Esophagus squamous epithelium (tissue), 5 donors: ENCODE measurements at regions not wholly inside any gene's neighbourhood (a gene's known extent, or its start where the extent isn't known, plus 50 kb on each side); places are given as distances from the start of the nearest gene placed in this dataset.

Experiments
- DNase-seq: peaks from one replicate; lab custom pipeline; 2025; lab: John Stamatoyannopoulos, UW
- H3K27ac ChIP-seq, 4 donors: fragments of 200-600 bp; sonication (generic); one replicate each; pipeline ENCODE4 v1.5.1; 2016 to 2019; ENCODE audit warnings: mild to moderate bottlenecking in 1 of 4
- H3K27me3 ChIP-seq, 4 donors: fragments of 200-600 bp; sonication (generic); 1 replicate in 3 of 4; 2 replicates in 1 of 4; pipeline versions ENCODE4 v1.5.1 to v1.6.0; 2017 to 2021; ENCODE audit warnings: antibody characterized with exemption in 1 of 4
- H3K36me3 ChIP-seq, 3 donors: fragments of 200-600 bp; sonication (generic); one replicate each; pipeline ENCODE4 v1.5.1; 2016 to 2019
- H3K4me1 ChIP-seq, 3 donors: fragments of 200-600 bp; sonication (generic); one replicate each; pipeline ENCODE4 v1.5.1; 2017 to 2019
- H3K4me3 ChIP-seq, 4 donors: fragments of 200-600 bp; sonication (generic); 1 replicate in 3 of 4; 2 replicates in 1 of 4; pipeline ENCODE4 v1.5.1; 2016 to 2019; ENCODE audit warnings: mild to moderate bottlenecking in 2 of 4, moderate library complexity in 1 of 4
- H3K9me3 ChIP-seq, 3 donors: fragments of 200-600 bp; sonication (generic); one replicate each; pipeline ENCODE4 v1.5.1; 2016 to 2019
- POLR2A ChIP-seq, 4 donors: fragments of 450-650 bp; IDR thresholded peaks; one replicate each; pipeline ENCODE4 v1.6.1; 2017; ENCODE audit warnings: antibody characterized with exemption in 4 of 4, mild to moderate bottlenecking in 4 of 4, moderate library complexity in 3 of 4
- WGBS, 2 donors: methylation state at CpG; one replicate each; pipeline ENCODE4 v1.1.5; 2018; 5-methylcytosine and 5-hydroxymethylcytosine counted together
- intact Hi-C: fragments of 100-400 bp; cut with DNase I; formaldehyde crosslinking; loops from one replicate; pipeline ENCODE4 v1.15.0; 2022
- TF ChIP-seq, protein P1 (sequence below), 6 experiments: fragments of 450-650 bp in 4 of 6; fragments of 200-600 bp in 2 of 6; sonication (generic) in 2 of 6; IDR thresholded peaks; one replicate each; pipeline ENCODE4 v1.5.1; 2016 to 2019; ENCODE audit warnings: antibody characterized with exemption in 6 of 6, mild to moderate bottlenecking in 4 of 6, moderate library complexity in 4 of 6
- donor health status: DM: yes; HTN: yes; CAD: no.

DNA sequence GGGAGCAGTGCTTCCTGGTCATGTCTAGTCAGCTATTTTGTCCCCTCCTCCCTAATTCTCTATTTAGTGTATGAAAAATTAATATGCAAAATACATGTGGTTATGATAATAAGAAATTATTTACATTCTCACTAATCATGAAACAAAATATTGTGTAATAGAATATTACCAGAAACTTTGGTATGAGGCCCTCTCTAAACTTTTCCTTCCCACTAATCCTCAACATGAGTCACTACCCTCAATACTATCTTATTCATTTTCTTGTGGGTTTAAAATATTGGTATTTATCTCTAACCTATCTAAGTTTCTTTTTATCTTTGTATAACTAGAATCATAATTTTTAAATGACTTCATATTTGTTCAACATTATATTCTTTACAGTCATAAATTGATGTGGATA is 545.9 kb upstream of the PTPRD start:
- Histone ChIP-seq H3K36me3 (no peaks in the 10 kb centered on the region), H3K27me3 (no peaks in the 10 kb centered on the region), H3K27ac (no peak overlapping the region), H3K4me3 (no peak overlapping the region), H3K9me3 (no peaks in the 10 kb centered on the region), H3K4me1 (no peaks in the 10 kb centered on the region)
- DNase-seq = no peak
- intact Hi-C loops = no loop called here
- TF ChIP-seq, protein P1, sequence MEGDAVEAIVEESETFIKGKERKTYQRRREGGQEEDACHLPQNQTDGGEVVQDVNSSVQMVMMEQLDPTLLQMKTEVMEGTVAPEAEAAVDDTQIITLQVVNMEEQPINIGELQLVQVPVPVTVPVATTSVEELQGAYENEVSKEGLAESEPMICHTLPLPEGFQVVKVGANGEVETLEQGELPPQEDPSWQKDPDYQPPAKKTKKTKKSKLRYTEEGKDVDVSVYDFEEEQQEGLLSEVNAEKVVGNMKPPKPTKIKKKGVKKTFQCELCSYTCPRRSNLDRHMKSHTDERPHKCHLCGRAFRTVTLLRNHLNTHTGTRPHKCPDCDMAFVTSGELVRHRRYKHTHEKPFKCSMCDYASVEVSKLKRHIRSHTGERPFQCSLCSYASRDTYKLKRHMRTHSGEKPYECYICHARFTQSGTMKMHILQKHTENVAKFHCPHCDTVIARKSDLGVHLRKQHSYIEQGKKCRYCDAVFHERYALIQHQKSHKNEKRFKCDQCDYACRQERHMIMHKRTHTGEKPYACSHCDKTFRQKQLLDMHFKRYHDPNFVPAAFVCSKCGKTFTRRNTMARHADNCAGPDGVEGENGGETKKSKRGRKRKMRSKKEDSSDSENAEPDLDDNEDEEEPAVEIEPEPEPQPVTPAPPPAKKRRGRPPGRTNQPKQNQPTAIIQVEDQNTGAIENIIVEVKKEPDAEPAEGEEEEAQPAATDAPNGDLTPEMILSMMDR (IDR thresholded peaks at IDR 0.05) = no peak
- no peak for TF ChIP-seq POLR2A (IDR thresholded peaks at IDR 0.05)

DNA sequence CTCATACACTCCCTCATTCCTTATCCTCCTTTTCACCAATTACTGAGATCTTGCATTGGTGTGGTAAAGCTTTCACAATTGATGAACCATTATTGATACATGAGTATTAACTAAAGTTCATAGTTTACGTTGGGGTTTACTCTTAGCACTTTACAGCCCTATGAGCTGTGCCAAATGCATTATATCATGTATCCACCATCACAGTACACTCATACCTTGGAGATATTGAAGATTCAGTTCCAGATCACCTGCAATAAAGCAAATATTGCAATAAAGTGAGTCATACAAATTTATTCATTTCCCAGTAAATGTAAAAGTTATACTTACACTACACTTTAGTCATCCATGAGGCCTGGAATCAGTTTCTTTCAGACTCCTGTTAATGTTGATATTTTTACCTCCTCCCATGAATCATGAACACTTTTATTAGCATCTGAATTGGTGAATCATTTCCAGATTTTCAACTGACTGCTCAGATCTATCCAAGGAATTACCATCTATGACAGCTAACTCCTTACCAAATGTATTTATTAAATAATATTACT is 546.6 kb upstream of the PTPRD start:
- 34 to 57% methylated on average over 1 of the region's 1 CpG for WGBS, 2 donors
- Histone ChIP-seq H3K4me1 (no peaks in the 10 kb centered on the region), H3K27ac (no peak overlapping the region), H3K4me3 (no peak overlapping the region), H3K9me3 (no peaks in the 10 kb centered on the region), H3K36me3 (no peaks in the 10 kb centered on the region), H3K27me3 (no peaks in the 10 kb centered on the region)
- no peak for DNase-seq
- TF ChIP-seq, protein P1 (IDR thresholded peaks at IDR 0.05) = no peak
- TF ChIP-seq POLR2A (IDR thresholded peaks at IDR 0.05) = no peak
- intact Hi-C loops = no loop called here

DNA sequence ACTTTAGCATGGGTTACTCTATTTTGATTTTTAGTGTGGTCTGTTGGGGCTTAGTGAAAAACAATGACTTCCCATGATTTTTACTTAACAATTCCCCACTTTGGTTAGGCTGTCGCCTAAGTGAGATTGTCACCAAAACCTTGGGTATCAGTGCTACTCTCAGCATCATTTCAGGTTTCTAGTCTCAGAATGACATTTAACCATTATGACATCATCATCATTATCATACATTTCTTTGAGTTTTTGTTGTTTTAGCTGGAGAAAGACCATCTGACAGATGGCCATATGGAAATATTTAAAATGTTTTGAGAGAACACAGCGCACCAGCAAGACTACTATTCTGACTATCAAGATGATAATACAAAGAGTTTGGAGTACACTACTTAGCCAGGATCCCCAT is 551.0 kb upstream of the PTPRD start:
- DNase-seq = no peak
- H3K27ac ChIP-seq = no peak overlapping the region
- H3K27me3 ChIP-seq = no peaks in the 10 kb centered on the region
- intact Hi-C loops = no loop called here
- no peak overlapping the region for H3K4me3 ChIP-seq
- H3K9me3 ChIP-seq = no peaks in the 10 kb centered on the region
- H3K4me1 ChIP-seq = no peaks in the 10 kb centered on the region
- H3K36me3 ChIP-seq = no peaks in the 10 kb centered on the region
- TF ChIP-seq POLR2A (IDR thresholded peaks at IDR 0.05) = no peak
- TF ChIP-seq, protein P1 (IDR thresholded peaks at IDR 0.05) = no peak
- WGBS, 2 donors = 88 to 93% methylated on average over 2 of the region's 2 CpGs

DNA sequence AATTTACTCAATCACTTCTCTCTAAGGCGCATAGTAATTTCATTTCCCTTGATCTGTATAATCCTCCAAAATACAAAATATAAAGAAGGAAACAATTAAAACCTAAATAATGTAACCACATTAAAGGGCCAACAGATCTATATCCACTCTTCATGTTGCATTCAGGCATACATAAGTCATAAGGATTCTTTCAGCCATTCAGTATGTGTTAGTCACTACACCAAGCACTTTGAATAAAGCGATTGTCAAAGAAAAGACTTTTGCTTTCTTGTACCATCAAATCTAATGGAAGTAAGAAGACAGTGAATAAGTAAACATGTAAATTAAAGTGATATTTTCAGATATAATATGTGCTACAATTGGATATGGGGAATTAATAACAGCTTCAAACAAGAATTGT is 569.2 kb upstream of the PTPRD start:
- 79 to 86% methylated on average over 2 of the region's 2 CpGs for WGBS, 2 donors
- H3K27me3 ChIP-seq = no peaks in the 10 kb centered on the region
- intact Hi-C loops = no loop called here
- H3K9me3 ChIP-seq = no peaks in the 10 kb centered on the region
- no peak overlapping the region for H3K27ac ChIP-seq
- H3K4me3 ChIP-seq = no peak overlapping the region
- no peak for TF ChIP-seq POLR2A (IDR thresholded peaks at IDR 0.05)
- TF ChIP-seq, protein P1 (IDR thresholded peaks at IDR 0.05) = no peak
- H3K4me1 ChIP-seq = no peaks in the 10 kb centered on the region
- no peaks in the 10 kb centered on the region for H3K36me3 ChIP-seq
- no peak for DNase-seq

DNA sequence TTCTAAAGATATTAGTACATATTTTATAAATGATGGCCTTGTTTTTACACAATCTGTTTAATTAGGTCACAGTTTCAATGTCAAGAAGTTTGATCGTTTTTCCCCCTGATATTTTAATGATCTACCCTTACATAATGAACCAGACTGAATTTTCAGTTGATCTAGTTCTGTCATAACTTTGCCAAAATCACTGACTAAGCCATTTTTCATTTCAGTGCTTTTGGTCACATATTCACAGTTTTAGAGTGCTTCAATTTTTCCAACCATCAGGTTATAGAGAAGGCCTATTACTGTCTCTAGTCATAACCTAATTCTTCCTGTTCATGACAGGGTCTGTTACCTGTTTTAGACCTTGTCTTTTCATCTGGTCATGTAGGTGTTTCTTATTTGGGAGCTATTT is 577.9 kb upstream of the PTPRD start:
- Histone ChIP-seq H3K27me3 (no peaks in the 10 kb centered on the region), H3K4me1 (no peaks in the 10 kb centered on the region), H3K9me3 (no peaks in the 10 kb centered on the region), H3K27ac (no peak overlapping the region), H3K4me3 (no peak overlapping the region), H3K36me3 (no peaks in the 10 kb centered on the region)
- intact Hi-C loops = no loop called here
- TF ChIP-seq, protein P1 (IDR thresholded peaks at IDR 0.05) = no peak
- no peak for TF ChIP-seq POLR2A (IDR thresholded peaks at IDR 0.05)
- 27 to 31% methylated on average over 1 of the region's 1 CpG for WGBS, 2 donors
- DNase-seq = no peak
